ENCODE measurements at regions not wholly inside any gene's neighbourhood (a gene's known extent, or its start where the extent isn't known, plus 50 kb on each side); places are given as distances from the start of the nearest gene placed in this dataset.
"Not testable (repeated sequence)": the region's sequence is repeated elsewhere in the genome, so short reads cannot be mapped to it uniquely, and the experiment has no call there.

DNA sequence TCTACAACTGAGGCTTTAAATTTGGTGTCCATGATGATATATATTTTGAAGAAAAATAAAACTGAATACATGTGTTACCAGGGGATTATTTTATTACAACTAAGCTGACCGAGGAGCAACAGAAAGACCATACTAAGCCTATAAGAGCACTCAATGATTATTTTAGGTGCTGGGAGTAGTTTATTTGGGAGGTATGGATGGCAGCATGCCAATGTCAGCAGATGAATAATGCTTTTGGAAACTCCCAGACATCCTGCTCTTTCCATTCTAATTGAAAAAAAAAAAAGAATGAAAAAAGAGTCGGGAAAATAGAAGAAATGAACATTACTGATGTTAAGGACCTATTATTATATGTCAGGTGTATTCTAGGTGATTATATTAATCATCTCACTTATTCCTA, 441.2 kb downstream of the BTG1 start:
- TF ChIP-seq, protein P1, sequence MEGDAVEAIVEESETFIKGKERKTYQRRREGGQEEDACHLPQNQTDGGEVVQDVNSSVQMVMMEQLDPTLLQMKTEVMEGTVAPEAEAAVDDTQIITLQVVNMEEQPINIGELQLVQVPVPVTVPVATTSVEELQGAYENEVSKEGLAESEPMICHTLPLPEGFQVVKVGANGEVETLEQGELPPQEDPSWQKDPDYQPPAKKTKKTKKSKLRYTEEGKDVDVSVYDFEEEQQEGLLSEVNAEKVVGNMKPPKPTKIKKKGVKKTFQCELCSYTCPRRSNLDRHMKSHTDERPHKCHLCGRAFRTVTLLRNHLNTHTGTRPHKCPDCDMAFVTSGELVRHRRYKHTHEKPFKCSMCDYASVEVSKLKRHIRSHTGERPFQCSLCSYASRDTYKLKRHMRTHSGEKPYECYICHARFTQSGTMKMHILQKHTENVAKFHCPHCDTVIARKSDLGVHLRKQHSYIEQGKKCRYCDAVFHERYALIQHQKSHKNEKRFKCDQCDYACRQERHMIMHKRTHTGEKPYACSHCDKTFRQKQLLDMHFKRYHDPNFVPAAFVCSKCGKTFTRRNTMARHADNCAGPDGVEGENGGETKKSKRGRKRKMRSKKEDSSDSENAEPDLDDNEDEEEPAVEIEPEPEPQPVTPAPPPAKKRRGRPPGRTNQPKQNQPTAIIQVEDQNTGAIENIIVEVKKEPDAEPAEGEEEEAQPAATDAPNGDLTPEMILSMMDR (IDR thresholded peaks at IDR 0.05; ENCODE audit: extremely low read depth, missing control alignments) = no peak
- DNase-seq (ENCODE audit: low spot score) = no peak

DNA sequence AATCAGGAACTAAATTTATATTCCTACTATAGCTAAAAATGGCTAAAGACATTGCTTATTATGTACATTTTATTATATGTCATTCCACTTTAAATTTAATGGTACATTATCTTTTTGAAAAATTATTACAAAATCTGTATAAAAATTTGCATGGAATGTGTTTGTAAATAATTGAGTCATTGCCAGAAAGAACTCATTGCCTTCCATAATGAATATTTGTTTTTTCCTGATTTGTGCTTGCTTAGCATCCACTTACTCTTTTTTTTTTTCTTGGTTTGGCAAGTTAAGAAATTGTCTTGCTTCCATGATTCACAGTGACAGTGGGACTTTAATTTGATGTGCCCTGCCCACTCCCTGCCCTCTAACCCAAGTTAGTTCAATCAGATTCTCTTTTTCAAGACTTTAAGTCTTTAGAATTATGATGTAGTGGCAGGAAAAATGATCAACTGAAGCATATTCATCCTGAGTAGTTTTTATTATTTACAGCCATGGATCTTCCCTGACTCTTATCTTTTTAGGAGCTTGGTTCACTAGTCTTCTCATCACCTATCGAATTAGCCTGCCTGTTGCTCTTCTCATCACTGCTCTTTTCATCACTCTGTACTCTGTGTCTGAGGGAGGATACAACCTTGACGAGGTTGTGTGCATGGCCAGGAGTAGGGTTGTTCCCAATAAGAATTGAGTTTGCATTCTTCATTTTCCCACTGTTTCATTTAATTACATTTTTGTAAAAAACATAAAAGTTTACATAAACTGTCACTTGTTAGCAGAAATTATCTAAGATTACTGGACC, 442.0 kb downstream of the BTG1 start:
- TF ChIP-seq, protein P1 (IDR thresholded peaks at IDR 0.05; ENCODE audit: extremely low read depth, missing control alignments) = no peak
- DNase-seq (ENCODE audit: low spot score) = no peak

DNA sequence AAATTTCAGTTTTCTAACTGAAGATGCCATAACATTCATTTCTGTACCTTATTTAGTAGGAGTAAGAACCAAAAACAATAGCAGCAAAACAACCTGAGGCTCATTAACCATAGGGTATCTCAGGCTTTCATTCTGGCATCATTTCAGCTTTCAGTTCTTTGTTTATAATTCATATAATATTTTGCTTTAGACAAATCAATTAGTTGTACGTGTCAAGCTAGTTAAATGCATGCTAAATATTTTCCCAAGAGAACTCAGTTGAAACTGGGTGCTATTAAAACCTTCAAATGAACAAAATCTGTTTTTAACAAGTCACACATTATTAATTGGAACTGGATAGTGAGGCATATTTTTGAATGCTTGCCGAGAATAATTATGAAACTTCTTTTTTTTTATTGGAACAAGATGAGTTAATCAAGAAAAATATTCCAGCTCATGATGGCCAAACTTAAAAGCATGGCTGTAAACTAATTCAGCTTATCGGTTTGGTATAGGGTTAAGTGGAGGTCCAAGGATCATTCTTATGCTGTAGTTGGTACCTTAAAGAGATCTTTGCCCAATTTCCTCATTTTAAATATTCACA, 442.7 kb downstream of the BTG1 start:
- DNase-seq (ENCODE audit: low spot score) = no peak

DNA sequence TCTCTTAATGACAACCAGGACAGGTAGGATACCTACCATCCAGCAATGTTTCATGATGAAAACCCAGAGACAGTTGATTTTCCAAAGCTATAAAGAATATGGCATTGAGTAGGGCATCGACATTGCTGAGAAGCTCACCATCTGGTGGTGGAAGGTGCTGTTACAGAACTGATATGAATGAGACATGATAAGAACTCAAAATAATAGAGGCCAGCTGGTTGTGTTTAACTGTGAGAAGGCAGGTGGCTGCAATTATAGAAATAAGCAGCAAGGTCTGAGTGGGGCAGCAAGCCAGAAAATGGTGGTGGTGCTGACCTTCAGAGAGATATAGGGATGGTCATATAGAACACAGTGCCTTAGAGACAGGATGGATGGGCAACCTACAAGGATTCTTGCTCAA, 449.7 kb downstream of the BTG1 start:
- no peak for DNase-seq (ENCODE audit: low spot score)
- TF ChIP-seq, protein P1 (IDR thresholded peaks at IDR 0.05; ENCODE audit: extremely low read depth, missing control alignments) = no peak

More for the DNA sequence above, 442.7 kb downstream of the BTG1 start:
- TF ChIP-seq, protein P1 (IDR thresholded peaks at IDR 0.05; ENCODE audit: extremely low read depth, missing control alignments) = no peak

- DNase-seq (ENCODE audit: low spot score) = not testable (repeated sequence)
These were observed 450.2 kb downstream of the BTG1 start for GRCh38 chr12:91695406-91695805.

DNA sequence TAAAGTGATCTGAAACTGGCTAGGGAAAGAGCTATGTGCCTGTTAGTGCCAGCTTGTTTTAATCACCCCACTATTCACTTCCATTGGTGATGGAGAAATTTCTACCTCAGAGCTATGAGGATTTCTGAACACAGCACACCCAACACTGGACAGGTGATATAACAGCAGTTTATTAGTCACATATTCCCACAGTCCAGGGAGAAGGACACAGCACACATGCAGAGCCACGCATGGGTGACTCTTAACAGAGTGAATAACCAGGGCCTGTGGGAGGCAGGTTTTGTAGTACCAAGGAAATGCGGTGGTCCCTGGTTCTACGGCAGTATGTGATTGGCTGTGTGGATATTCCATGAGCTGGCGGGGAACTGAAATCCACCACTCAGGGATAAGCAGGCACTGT, 455.1 kb downstream of the BTG1 start:
- DNase-seq (ENCODE audit: low spot score) = no peak
- TF ChIP-seq, protein P1 (IDR thresholded peaks at IDR 0.05; ENCODE audit: extremely low read depth, missing control alignments) = no peak

GRCh38 chr12:91687052-91688017, 458.3 kb downstream of the BTG1 start:
- TF ChIP-seq, protein P1 (IDR thresholded peaks at IDR 0.05; ENCODE audit: extremely low read depth, missing control alignments) = no peak
- no peak for DNase-seq (ENCODE audit: low spot score)
